Thyroid gland (tissue), 4 donors: ENCODE measurements at regions not wholly inside any gene's neighbourhood (a gene's known extent, or its start where the extent isn't known, plus 50 kb on each side); places are given as distances from the start of the nearest gene placed in this dataset.

Experiments
- DNase-seq, 2 donors: peaks; one replicate each; pipeline ENCODE4 v3.0.0-alpha.2; 2019
- H3K27ac ChIP-seq, 3 donors: fragments of 200-600 bp; sonication (generic); 1 replicate in 2 of 3; 2 replicates in 1 of 3; pipeline ENCODE4 v1.5.1; 2016 to 2019; ENCODE audit warnings: mild to moderate bottlenecking in 1 of 3, moderate library complexity in 1 of 3
- H3K27me3 ChIP-seq: fragments of 200-600 bp; sonication (generic); one replicate; pipeline ENCODE4 v1.5.1; 2019
- H3K36me3 ChIP-seq, 2 donors: fragments of 200-600 bp; sonication (generic); one replicate each; pipeline ENCODE4 v1.5.1; 2016 to 2019
- H3K4me1 ChIP-seq, 2 donors: fragments of 200-600 bp; sonication (generic); one replicate each; pipeline ENCODE4 v1.5.1; 2017 to 2019
- H3K4me3 ChIP-seq, 3 donors: fragments of 200-600 bp; sonication (generic); replicated peaks in 1 of 3; 1 replicate in 2 of 3; 2 replicates in 1 of 3; pipeline ENCODE4 v1.5.1; 2016; ENCODE audit warnings: mild to moderate bottlenecking in 1 of 3
- H3K9me3 ChIP-seq: fragments of 200-600 bp; sonication (generic); one replicate; pipeline ENCODE4 v1.5.1; 2017
- POLR2A ChIP-seq, 2 donors: fragments of 450-650 bp; IDR thresholded peaks; one replicate each; pipeline ENCODE4 v1.6.1; 2017; ENCODE audit warnings: antibody characterized with exemption in 2 of 2, mild to moderate bottlenecking in 2 of 2, moderate library complexity in 1 of 2
- WGBS, 2 donors: methylation state at CpG; one replicate each; pipeline ENCODE4 v1.1.5; 2017; 5-methylcytosine and 5-hydroxymethylcytosine counted together
- intact Hi-C: fragments of 100-400 bp; cut with DNase I; formaldehyde crosslinking; loops from one replicate; pipeline ENCODE4 v1.15.1; 2023
- TF ChIP-seq, protein P1 (sequence below), 6 experiments: fragments of 200-600 bp in 3 of 6; fragments of 450-650 bp in 3 of 6; sonication (generic) in 3 of 6; IDR thresholded peaks; one replicate each; pipeline ENCODE4 v1.5.1; 2016 to 2019; ENCODE audit warnings: antibody characterized with exemption in 6 of 6, mild to moderate bottlenecking in 2 of 6, inconsistent platforms in 1 of 6, moderate library complexity in 1 of 6

DNA sequence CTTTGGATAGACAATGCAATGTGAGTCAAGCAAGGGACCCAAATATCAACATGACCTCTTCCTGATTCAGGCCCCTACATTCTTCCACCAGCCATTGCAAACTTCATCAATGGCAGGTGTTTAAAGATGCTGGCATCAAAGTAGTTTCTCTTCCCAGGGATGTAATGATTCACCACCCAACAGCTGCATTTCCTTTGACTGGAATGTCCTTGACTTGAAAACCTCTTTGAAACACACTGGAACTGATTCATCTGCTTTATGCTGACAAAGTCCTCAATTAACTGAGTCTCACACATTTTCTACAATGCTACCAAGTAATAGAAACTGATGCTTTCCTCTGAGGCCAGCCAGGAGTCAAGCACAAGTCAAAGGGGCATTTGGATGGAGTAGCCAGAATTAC, 385.5 kb downstream of the GBE1 start:
- no peak for TF ChIP-seq POLR2A (IDR thresholded peaks at IDR 0.05)
- TF ChIP-seq, protein P1, sequence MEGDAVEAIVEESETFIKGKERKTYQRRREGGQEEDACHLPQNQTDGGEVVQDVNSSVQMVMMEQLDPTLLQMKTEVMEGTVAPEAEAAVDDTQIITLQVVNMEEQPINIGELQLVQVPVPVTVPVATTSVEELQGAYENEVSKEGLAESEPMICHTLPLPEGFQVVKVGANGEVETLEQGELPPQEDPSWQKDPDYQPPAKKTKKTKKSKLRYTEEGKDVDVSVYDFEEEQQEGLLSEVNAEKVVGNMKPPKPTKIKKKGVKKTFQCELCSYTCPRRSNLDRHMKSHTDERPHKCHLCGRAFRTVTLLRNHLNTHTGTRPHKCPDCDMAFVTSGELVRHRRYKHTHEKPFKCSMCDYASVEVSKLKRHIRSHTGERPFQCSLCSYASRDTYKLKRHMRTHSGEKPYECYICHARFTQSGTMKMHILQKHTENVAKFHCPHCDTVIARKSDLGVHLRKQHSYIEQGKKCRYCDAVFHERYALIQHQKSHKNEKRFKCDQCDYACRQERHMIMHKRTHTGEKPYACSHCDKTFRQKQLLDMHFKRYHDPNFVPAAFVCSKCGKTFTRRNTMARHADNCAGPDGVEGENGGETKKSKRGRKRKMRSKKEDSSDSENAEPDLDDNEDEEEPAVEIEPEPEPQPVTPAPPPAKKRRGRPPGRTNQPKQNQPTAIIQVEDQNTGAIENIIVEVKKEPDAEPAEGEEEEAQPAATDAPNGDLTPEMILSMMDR (IDR thresholded peaks at IDR 0.05): no peak
- intact Hi-C loops: no loop called here
- H3K27ac ChIP-seq: no peak overlapping the region
- H3K4me1 ChIP-seq: no peaks in the 10 kb centered on the region
- H3K9me3 ChIP-seq: no peaks in the 10 kb centered on the region
- no peak overlapping the region for H3K4me3 ChIP-seq
- H3K36me3 ChIP-seq: no peaks in the 10 kb centered on the region
- no peak for DNase-seq
- no peaks in the 10 kb centered on the region for H3K27me3 ChIP-seq

DNA sequence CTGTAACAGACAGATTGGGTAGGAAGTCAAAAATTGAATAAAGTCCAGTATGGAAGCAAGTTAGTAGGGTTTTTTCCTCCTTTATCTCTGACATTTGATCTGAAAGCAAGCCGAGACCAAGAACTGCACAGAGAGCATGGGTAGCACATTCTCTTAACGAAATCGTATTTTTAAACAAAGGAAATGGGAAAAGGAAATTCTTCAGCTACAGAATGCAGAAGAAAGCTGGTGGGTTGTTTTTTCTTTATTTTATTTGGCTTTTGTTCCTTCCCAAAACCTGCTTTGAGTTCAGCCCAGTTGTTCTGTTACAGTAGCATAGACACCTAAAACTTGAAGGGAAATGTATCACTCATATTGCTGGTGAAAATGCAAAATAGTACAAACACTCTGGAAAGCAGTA, 397.0 kb downstream of the GBE1 start:
- no peak for DNase-seq
- intact Hi-C loops: no loop called here
- TF ChIP-seq, protein P1 (IDR thresholded peaks at IDR 0.05): no peak
- TF ChIP-seq POLR2A (IDR thresholded peaks at IDR 0.05): no peak
- Histone ChIP-seq H3K4me3 (no peak overlapping the region), H3K27ac (no peak overlapping the region), H3K27me3 (no peaks in the 10 kb centered on the region), H3K36me3 (no peaks in the 10 kb centered on the region), H3K9me3 (no peaks in the 10 kb centered on the region), H3K4me1 (no peaks in the 10 kb centered on the region)
- 37 to 47% methylated on average over 3 of the region's 3 CpGs for whole genome bisulfite sequencing, 2 donors

DNA sequence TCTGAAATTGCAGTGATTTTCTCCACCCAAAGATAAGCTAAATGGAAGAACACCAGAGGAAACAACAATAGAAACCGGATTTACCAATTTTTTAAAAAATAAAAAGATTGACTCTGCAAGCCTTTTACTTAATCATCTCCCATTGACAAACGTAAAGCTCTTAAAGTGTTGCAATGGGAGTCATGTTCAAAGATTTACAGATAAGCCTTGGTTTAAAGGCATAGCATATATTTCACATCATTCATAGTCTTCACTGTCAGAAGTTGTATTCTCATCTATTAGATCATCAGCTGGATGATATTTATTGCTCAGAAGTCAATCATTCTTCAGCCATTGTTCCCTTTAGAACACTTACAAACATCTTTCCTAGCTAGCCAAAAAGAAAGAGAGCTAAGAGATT, 397.6 kb downstream of the GBE1 start:
- DNase-seq: no peak
- Histone ChIP-seq H3K27me3 (no peaks in the 10 kb centered on the region), H3K4me3 (no peak overlapping the region), H3K27ac (no peak overlapping the region), H3K36me3 (no peaks in the 10 kb centered on the region), H3K4me1 (no peaks in the 10 kb centered on the region), H3K9me3 (no peaks in the 10 kb centered on the region)
- intact Hi-C loops: no loop called here
- WGBS, 2 donors: 53 to 56% methylated on average over 2 of the region's 2 CpGs
- no peak for TF ChIP-seq POLR2A (IDR thresholded peaks at IDR 0.05)
- TF ChIP-seq, protein P1 (IDR thresholded peaks at IDR 0.05): no peak

DNA sequence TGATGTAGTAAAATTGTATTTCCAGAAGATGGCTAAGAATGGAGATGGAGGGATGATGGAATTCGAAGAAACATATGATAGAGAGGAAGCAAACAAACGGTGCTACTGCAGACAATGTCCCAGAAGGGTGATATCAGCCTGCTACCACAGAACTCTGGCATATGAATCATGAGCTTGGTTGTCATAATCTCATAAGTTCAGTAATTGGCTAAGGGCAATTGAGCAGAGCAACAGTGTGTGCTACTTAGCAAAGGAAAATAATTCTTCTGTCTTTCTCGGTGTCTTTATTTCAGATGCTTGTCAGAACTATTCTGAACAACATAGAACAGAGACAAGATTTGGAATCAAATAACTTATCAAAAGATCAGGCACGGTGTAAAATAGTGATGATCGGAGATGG, 407.3 kb downstream of the GBE1 start:
- Histone ChIP-seq H3K36me3 (no peaks in the 10 kb centered on the region), H3K27ac (no peak overlapping the region), H3K9me3 (no peaks in the 10 kb centered on the region), H3K4me3 (no peak overlapping the region), H3K4me1 (no peaks in the 10 kb centered on the region), H3K27me3 (no peaks in the 10 kb centered on the region)
- intact Hi-C loops: no loop called here
- DNase-seq: no peak
- TF ChIP-seq, protein P1 (IDR thresholded peaks at IDR 0.05): no peak
- TF ChIP-seq POLR2A (IDR thresholded peaks at IDR 0.05): no peak
- WGBS, 2 donors: 77 to 85% methylated on average over 5 of the region's 5 CpGs

DNA sequence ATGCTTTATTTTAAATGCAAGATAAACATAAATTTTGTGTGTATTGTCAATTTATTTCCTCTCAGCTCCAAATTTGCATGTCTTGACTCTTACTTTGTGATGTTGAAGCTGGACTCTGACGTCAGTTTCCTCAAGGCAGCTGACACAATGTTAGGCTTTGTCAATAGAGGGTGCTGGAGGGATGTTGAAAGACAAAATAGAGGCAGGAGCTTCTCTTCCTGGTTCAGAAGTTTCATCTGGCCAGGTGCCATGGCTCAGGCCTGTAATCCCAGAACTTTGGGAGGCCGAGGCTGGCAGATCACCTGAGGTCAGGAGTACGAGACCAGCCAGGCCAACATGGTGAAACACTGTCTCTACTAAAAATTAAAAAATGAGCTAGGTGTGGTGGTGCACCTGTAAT, 408.6 kb downstream of the GBE1 start:
- WGBS, 2 donors: 43 to 56% methylated on average over 3 of the region's 3 CpGs
- no peaks in the 10 kb centered on the region for H3K27me3 ChIP-seq
- no peak for DNase-seq
- intact Hi-C loops: no loop called here
- H3K9me3 ChIP-seq: no peaks in the 10 kb centered on the region
- H3K36me3 ChIP-seq: no peaks in the 10 kb centered on the region
- H3K4me3 ChIP-seq: no peak overlapping the region
- TF ChIP-seq, protein P1 (IDR thresholded peaks at IDR 0.05): no peak
- no peak for TF ChIP-seq POLR2A (IDR thresholded peaks at IDR 0.05)
- no peaks in the 10 kb centered on the region for H3K4me1 ChIP-seq
- no peak overlapping the region for H3K27ac ChIP-seq
